PFSK-1 (cell line): ENCODE measurements at regions not wholly inside any gene's neighbourhood (a gene's known extent, or its start where the extent isn't known, plus 50 kb on each side); places are given as distances from the start of the nearest gene placed in this dataset.

Source experiments
- FOXP2 ChIP-seq: optimal IDR thresholded peaks from 2 replicates; pipeline ENCODE3; 2011; ENCODE audit warnings: borderline replicate concordance, control low read depth, inconsistent platforms; ENCODE audit not compliant: insufficient read depth; ENCODE audit errors: extremely low read length, extremely low read depth
- POLR2AphosphoS5 ChIP-seq: IDR thresholded peaks from 2 replicates; pipeline ENCODE4 v1.6.1; 2012; ENCODE audit warnings: low read depth, mild to moderate bottlenecking, control low read depth, low read length, moderate library complexity
- SIN3A ChIP-seq: IDR thresholded peaks from 2 replicates; pipeline ENCODE4 v1.6.1; 2012; ENCODE audit warnings: mild to moderate bottlenecking, low read length, moderate library complexity, borderline replicate concordance; ENCODE audit not compliant: insufficient read depth
- TAF1 ChIP-seq: IDR thresholded peaks from 2 replicates; pipeline ENCODE4 v1.6.1; 2012; ENCODE audit warnings: low read length, control low read depth, borderline replicate concordance; ENCODE audit not compliant: insufficient read depth
- TF ChIP-seq, protein P1 (sequence below), 2 experiments: IDR thresholded peaks; 2 replicates each; pipeline versions ENCODE4 v1.6.1 to v1.8.0; 2011 to 2012; ENCODE audit warnings: low read depth in 2 of 2, low read length in 2 of 2, control low read depth in 1 of 2, inconsistent platforms in 1 of 2, mild to moderate bottlenecking in 1 of 2, moderate library complexity in 1 of 2; ENCODE audit not compliant: insufficient read depth in 1 of 2

DNA sequence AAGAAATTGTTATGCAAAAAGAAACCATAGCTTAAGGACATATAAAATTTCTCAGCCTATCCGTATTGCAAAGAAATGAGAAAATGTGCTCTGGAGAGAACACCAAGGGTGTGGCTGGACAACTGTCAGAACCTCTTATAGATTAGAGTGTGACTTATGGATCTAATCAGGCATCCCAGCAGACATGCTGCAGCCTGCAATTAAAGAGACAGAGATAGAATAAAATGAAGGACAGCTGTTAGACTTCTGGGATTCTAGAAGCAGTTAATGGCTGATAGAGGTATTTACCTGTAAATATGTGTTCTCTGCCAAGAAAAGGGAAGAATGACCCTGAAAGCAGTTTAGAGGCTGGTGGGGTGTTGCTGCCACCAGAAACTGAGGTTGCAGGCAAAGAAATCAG, 160.1 kb upstream of the KIF2B start:
- no peak for TF ChIP-seq FOXP2
- TF ChIP-seq SIN3A: no peak
- TF ChIP-seq, protein P1, sequence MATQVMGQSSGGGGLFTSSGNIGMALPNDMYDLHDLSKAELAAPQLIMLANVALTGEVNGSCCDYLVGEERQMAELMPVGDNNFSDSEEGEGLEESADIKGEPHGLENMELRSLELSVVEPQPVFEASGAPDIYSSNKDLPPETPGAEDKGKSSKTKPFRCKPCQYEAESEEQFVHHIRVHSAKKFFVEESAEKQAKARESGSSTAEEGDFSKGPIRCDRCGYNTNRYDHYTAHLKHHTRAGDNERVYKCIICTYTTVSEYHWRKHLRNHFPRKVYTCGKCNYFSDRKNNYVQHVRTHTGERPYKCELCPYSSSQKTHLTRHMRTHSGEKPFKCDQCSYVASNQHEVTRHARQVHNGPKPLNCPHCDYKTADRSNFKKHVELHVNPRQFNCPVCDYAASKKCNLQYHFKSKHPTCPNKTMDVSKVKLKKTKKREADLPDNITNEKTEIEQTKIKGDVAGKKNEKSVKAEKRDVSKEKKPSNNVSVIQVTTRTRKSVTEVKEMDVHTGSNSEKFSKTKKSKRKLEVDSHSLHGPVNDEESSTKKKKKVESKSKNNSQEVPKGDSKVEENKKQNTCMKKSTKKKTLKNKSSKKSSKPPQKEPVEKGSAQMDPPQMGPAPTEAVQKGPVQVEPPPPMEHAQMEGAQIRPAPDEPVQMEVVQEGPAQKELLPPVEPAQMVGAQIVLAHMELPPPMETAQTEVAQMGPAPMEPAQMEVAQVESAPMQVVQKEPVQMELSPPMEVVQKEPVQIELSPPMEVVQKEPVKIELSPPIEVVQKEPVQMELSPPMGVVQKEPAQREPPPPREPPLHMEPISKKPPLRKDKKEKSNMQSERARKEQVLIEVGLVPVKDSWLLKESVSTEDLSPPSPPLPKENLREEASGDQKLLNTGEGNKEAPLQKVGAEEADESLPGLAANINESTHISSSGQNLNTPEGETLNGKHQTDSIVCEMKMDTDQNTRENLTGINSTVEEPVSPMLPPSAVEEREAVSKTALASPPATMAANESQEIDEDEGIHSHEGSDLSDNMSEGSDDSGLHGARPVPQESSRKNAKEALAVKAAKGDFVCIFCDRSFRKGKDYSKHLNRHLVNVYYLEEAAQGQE (IDR thresholded peaks at IDR 0.05; ENCODE audit: insufficient read depth in 1 of 2, low read depth in 2 of 2, low read length in 2 of 2): no peak

DNA sequence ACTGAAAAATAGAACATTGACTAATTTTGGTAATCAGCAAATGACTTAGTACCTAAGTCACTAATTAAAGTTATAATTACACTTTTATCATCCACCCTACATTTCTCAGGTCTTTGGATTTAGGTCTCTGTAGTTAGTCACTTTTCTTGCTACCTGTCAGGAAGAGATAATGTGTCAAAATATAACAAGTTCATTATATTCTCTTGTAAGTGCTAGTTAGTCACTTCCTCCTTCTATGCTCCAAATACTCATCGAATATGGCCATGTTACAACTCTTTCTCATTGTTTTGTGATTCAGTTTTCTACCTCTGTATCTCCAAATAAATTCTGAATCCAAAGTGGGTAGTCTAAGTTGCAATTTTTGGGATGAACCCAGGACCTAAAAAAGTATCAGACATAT, 163.5 kb upstream of the KIF2B start:
- TF ChIP-seq POLR2AphosphoS5 (no peak), TAF1 (no peak), FOXP2 (no peak), SIN3A (no peak)
- TF ChIP-seq, protein P1 (IDR thresholded peaks at IDR 0.05; ENCODE audit: insufficient read depth in 1 of 2, low read depth in 2 of 2, low read length in 2 of 2): no peak

- TF ChIP-seq FOXP2: no peak
- no peak for TF ChIP-seq POLR2AphosphoS5
- no peak for TF ChIP-seq SIN3A
- no peak for TF ChIP-seq TAF1
- TF ChIP-seq, protein P1 (IDR thresholded peaks at IDR 0.05; ENCODE audit: insufficient read depth in 1 of 2, low read depth in 2 of 2, low read length in 2 of 2): no peak
Measured at GRCh38 chr17:53655591-53655990, 167.1 kb upstream of the KIF2B start.

- TF ChIP-seq TAF1 (no peak), POLR2AphosphoS5 (no peak), FOXP2 (no peak), SIN3A (no peak)
- TF ChIP-seq, protein P1 (IDR thresholded peaks at IDR 0.05; ENCODE audit: insufficient read depth in 1 of 2, low read depth in 2 of 2, low read length in 2 of 2): no peak
Measured at GRCh38 chr17:53649201-53649600, 173.5 kb upstream of the KIF2B start.

- TF ChIP-seq SIN3A: no peak
- no peak for TF ChIP-seq FOXP2
- TF ChIP-seq TAF1: no peak
- TF ChIP-seq, protein P1 (IDR thresholded peaks at IDR 0.05; ENCODE audit: insufficient read depth in 1 of 2, low read depth in 2 of 2, low read length in 2 of 2): no peak
- no peak for TF ChIP-seq POLR2AphosphoS5
Measured at GRCh38 chr17:53646835-53647234, 175.9 kb upstream of the KIF2B start.
